ENCODE measurements at regions not wholly inside any gene's neighbourhood (a gene's known extent, or its start where the extent isn't known, plus 50 kb on each side); places are given as distances from the start of the nearest gene placed in this dataset.

GRCh38 chr9:106104887-106105286, 410.5 kb downstream of the TMEM38B start:
- TF ChIP-seq, protein P1, sequence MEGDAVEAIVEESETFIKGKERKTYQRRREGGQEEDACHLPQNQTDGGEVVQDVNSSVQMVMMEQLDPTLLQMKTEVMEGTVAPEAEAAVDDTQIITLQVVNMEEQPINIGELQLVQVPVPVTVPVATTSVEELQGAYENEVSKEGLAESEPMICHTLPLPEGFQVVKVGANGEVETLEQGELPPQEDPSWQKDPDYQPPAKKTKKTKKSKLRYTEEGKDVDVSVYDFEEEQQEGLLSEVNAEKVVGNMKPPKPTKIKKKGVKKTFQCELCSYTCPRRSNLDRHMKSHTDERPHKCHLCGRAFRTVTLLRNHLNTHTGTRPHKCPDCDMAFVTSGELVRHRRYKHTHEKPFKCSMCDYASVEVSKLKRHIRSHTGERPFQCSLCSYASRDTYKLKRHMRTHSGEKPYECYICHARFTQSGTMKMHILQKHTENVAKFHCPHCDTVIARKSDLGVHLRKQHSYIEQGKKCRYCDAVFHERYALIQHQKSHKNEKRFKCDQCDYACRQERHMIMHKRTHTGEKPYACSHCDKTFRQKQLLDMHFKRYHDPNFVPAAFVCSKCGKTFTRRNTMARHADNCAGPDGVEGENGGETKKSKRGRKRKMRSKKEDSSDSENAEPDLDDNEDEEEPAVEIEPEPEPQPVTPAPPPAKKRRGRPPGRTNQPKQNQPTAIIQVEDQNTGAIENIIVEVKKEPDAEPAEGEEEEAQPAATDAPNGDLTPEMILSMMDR (IDR thresholded peaks at IDR 0.05; ENCODE audit: low read depth, low read length) = no peak
- TF ChIP-seq POLR2A (IDR thresholded peaks at IDR 0.05; ENCODE audit: extremely low read depth, insufficient read length) (no peak), MYC (IDR thresholded peaks at IDR 0.05; ENCODE audit: low read depth, low read length) (no peak)
- TF ChIP-seq, protein P2, sequence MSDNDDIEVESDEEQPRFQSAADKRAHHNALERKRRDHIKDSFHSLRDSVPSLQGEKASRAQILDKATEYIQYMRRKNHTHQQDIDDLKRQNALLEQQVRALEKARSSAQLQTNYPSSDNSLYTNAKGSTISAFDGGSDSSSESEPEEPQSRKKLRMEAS (IDR thresholded peaks at IDR 0.05; ENCODE audit: low read depth, low read length) = no peak

Measured in NB4 (cell line).